NCI-H69 (cell line): ENCODE measurements at regions not wholly inside any gene's neighbourhood (a gene's known extent, or its start where the extent isn't known, plus 50 kb on each side); places are given as distances from the start of the nearest gene placed in this dataset.

Source experiments
- DNase-seq: peaks from one replicate; lab custom pipeline; 2025; lab: John Stamatoyannopoulos, UW

DNA sequence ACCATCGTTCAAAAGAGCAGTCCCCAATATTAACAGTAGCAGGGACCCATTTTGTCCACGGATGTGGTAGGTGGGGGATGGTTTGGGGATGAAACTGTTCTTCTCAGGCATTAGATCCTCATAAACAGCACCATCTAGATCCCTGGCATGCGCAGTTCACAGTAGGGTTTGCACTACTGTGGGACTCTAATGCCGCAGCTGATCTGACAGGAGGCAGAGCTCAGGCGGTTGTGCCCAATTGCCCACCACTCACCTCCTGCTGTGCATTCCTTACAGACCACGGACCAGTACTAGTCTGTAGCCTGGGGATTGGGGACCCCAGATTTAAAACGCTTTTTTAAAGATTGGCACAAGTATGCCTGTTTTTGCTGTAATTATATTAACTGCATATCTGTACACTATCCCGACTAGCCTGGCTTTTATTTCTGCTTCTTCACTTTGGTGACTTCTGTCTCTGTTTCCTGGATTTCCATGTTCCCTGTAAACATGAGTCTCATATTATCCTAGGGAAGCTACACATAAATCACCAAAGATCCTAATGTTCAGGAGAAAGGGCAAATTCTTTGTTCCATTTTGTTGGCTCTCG lies 163.3 kb upstream of the AKR1E2 start:
- no peak for DNase-seq

DNA sequence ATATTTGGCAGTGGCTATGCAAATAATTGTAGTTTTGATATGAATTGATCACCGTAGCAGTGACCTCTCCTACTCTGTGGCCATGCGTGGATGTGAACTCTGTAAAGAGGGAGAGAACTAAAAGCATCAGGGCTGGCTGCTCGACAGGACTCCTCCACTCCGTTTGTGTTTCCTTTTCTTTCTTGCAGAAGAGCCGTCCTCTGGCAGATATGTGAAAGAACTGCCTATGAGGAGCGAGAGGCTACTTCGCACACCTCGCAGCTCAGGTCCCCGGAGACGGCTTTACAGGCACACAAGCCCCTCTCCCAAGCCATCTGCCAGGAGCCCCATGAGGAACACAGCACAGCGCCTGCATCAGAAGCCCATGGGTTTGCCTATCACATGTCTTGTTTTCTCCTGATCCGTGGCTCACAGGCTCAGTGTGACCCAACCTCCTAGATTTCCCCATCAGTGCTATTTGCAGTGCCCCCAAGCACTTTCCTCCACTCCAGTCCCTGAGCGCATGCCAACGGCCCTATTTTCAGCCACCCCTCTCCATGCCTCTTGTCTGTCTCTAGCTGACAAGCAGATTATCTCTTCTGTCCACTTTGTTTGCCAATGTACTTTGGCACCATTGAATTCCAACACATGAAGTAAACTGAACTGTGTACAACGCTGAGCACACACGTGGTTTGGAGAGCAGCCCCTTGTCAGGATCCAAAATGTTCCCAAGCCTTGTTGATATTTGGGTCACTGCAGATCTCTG lies 164.3 kb upstream of the AKR1E2 start:
- no peak for DNase-seq

DNA sequence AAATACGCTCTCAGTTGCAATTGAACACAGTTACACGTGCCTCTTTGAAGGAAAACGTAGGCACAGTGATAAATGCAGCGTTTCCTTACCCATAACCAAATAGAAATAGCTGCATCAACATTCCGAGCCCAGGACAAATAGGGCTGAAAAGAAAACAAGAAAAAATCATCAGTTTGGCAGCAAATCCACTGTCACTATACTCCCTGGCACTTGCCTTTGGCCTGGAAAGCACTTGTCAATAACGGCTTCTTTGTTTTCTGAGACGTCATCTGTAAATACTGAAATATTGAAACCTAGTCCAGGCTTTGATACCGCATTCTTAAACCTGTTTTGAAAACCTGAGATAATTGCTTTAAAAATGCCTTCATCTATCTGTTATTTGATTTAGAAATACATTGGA lies 167.2 kb upstream of the AKR1E2 start:
- DNase-seq: no peak

DNA sequence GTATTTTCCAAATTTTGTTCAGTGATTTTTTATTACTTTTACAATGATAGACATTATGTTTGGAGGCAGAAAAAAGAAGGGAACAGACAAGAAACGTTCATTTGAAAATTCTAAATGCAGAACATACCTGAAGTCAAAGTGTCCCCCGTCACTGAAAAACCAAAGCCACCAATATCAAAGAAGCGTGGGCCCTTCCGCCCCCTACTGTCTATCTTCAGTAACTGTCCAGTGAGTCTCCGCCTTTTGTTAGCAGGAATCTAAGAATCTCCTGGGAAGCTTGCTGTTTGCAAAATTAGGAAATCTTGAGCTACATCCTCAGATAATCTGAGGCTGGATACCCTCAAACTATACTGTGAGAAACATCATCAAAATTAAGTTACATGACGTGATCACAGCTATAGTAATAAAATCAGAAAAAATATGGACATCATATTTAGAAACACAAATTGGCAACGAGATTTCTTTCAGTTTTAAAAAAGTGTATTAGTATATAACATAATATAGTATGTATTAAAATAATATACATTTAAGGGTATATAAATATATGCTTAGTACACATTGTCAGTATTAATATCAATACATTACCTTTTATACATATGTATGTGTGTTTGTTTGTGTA lies 169.3 kb upstream of the AKR1E2 start:
- DNase-seq: peak; percentile 53

DNA sequence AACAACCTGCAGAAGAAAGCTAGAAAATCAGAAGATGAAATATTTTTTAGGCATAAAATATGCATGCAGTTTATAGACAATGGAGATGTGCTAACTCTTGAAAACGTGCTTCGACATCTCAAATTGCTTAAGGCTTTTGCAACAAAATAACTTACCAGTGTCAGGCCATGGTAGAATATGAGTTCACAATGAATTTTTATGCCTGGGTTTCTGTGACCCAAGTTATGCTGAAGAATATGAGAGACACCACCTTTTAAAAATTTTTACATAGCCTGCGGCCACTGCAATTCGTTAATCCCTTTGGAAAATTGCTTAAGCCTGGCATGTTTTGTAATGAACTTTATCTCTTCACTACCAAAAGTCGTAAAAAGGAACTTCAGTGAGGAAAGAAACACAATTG lies 170.1 kb upstream of the AKR1E2 start:
- DNase-seq: no peak

DNA sequence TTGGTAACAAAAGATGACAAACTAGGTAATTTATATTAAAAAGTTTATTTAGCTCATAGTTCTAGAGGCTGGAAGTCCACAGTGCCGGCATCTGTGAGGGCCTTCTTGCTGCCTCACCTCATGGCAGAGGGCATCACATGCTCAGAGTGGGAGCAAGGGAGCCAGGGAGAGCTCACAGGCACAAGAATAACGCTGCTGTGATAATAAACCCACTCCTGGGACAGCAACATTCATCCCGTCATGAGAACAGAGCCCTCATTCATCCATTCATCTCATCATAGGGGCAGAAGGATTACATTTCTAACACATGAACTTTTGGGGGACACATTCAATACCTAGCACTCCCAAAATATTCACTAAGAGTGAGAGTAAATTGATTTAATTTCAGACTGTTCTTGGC lies 170.6 kb upstream of the AKR1E2 start:
- DNase-seq: no peak

DNA sequence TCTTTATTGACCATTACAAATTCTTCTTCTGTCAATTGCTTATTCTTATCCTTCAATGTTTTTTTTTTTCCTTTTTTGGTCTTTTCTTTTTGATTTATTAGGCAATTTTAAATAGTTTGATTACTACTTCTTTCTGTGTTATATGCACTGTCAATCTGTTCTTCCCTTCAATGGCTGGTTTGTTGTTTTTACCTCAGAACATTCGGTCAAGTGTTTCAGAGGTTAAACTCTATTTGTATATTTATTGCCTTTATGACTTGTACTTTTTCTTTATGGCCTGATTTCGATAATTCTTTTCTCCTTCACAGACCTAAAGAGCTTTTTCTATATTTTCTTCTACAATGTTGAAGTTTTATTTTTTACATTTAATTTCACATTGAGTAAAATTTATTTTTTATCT lies 171.5 kb upstream of the AKR1E2 start:
- DNase-seq: no peak

DNA sequence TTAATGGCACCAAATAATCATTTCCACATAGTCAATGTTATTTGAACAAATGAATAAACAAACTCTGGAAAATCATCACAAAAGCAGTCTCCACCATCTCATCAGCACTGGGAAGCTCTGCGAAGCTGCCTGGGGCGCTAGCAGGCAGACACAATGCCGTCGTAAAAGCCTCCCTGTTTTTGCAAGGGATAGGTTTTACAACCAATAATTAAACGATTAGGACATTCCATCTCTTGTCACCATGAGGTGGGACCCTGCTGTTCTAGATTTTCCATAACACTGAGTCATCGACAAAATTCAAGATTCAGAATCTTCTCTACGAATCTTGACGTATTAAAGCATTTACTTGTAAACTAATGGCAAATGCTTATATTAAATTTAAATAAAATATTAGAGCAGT lies 172.8 kb upstream of the AKR1E2 start:
- DNase-seq: peak; percentile 62

DNA sequence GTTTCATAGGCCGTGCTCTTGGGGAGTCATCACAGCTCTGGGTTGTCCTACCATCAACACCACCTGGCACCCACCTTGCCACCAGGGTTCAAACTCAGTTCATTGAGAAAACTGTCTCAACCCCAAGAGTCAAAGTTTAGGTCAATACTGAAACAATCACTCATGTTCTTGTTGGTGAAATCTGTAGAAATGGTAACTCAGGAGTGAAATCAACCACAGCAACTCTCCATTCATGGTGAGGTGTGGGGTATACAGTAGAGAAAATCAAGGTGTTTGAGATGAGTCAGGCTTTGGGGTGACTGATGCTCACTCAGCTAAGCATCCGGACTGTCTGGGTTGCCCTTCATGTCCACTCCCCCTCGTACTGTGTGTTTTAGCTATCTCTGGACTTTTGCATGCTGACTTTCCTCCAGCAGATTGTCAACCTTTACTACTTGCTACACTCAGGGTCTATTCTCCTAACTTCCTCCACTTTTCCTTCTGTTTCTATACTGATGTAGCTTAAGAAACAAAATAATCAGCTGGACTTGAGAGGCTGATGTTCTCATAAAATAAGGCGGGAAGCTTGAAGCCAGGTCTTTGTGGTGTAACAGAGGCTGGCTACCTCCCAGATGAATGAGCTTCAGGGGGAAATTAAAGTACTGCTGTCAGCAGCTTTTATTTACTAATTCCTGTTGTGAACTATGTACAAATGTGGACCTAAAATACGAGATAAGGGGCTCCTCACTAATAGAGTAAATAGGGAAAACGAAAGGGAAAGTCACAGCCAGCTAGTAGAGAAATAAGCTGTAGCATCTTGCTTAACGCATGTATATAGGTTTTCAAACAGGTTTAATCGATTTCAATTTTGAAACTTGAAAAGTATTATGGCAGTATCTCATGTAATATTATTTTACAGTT lies 173.6 kb upstream of the AKR1E2 start:
- DNase-seq: peak; percentile 9

DNA sequence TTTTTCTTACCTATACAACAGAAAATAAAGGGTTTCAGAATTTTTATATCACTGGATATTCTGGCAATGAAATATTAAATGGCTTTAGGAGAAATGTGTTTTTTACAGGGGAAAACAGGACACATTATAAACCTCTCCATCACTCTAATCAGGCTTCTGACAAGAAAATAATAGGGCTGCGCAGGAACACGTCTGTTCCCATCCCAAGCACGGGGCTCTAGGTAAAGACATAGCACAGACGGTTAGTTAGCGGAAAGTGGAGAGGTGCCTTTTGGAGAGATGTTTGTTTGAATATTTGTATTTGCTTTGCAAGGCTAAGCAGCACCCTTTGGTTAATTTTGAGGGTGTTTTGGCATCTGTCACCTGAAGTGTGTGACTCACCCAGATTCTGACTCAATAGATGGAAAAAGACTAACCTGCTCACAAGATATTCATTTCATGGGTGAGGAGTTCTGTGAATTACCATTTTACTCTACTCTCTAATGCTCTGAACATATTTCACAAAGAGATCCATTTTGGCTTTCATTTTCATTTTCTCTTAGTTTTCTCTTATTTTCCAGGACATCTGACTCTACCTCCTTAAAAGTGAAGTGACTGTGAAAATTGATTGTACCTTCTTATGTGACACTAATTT lies 174.5 kb upstream of the AKR1E2 start:
- DNase-seq: peak; percentile 44

DNA sequence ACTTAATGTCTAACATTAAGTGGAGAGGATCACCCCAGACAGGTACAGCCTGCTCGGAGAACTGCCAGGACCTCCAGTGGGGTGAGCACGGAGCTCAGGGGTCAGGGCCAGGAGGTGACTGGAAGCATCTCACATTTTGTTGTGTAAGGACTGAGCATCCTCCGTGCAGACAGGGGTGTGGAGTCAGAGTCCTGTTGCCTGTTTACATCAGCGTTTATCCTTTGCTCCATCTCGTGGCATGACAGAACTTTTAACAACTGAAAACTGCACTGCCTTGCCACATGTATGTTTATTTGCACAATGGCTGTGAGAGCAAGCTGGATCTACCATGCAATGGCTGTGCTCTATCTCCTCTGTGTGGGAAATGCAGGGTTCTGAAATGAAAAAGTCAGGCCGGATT lies 175.4 kb upstream of the AKR1E2 start:
- no peak for DNase-seq

DNA sequence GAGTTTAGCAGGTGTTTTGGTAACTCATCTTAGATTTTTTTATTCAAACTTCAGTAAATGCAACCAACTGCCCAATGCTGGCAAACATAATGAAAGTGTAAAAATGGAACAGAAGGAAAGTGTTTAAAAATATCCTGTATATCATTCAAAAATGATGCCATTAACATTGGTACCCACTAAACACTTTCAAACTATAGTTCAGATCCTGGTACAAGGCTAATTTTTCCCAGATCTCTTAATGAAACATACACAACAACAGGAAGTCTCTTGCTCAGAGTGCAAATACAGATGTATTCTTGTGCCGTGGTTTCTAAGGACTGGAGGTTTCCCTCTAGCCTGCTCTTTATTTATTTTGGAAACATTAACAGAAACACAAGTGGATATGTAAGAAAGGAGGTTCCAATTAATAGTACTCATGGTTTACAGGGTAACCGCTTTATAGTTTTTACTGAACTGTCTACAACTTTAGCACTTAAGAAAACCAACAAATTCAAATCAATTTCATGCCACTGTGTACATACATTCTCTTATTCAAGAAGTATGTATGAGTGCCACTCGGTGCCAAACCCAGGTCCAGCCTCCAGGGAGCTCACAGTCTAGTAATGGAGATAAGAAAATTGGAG lies 176.0 kb upstream of the AKR1E2 start:
- no peak for DNase-seq

DNA sequence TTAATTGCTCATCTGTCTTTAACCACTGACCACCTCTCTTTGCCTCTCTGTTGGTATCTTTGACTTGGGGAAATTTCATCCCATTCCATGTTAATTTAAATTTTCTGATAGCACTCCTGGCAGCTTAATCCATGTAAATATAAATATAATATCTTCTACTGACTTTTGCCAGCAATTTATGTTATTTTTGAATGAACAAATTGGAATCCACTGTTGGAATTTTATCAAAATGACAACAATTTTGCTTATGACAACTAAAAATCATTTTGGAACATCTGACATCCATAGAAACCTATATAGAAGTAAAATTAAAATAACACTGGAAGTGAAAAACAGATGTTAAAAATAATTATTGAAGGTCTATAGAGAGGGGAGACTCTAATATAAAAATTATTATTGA lies 176.5 kb upstream of the AKR1E2 start:
- no peak for DNase-seq

DNA sequence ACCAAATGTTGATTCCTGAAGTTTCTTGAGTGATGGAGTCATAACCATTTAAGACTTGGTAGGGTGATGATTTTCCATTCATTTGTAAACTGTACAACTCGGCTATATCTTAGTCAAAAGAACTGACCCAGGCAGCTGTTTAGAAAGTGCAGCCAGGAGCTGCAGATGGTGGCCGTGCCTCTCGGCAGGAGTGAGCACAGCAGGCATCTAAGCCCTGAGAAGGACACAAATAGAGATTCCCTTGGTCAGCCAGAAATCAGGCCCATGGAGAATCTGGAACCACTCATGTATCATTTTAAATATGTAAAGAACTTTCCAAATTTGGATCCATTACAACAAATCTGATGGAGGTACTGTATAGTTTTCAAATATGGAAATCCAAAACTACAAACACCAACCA lies 177.0 kb upstream of the AKR1E2 start:
- DNase-seq: no peak

DNA sequence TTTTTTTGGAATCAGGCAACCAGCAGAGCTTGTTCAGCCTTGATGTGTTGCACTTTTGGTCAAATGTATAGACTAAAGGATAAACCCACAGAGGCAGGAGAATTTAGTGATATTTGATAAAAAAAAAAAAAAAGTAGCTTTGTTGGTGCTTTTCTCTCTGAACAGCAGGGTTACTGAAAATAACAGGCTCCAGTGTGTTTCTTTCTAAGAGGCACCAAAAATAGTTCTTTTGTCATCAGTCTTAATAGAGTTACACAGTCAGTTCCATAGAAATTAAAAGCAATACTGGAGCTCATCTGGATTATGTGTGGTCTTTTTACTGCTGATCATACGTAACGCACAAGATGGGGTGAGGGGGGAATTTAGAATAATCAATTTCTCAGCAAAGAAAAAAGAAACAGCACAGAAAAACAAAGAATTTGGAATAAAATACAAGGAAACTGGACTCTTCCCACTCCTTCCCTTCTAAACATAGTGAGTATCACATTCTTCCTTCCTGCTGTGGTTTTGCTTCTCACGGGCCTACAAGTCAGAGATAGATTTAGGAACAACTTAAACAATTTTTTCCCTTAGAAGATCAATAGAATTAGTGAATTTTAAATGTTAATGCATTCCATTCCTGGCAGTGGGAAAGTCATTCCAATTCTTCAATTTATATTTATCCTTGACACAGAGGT lies 178.8 kb upstream of the AKR1E2 start:
- DNase-seq: no peak

DNA sequence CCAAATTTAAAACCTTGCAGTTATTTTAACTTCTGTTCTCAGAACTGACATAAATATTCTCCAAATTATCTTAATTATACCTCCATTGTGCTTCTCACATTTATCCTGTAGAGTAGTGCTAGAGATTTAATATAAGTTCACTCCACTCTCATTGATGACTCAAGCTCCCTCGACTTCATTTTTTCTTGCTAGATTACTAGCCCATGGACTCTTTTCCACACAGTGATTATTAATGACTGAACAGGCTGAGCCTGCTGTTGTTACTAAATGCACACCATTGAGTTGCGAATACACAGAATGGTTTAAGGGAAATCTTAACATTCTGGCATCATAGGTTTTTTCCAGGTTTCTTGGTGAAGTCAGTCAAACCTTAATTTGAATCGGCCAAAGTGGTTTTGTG lies 179.5 kb upstream of the AKR1E2 start:
- no peak for DNase-seq

DNA sequence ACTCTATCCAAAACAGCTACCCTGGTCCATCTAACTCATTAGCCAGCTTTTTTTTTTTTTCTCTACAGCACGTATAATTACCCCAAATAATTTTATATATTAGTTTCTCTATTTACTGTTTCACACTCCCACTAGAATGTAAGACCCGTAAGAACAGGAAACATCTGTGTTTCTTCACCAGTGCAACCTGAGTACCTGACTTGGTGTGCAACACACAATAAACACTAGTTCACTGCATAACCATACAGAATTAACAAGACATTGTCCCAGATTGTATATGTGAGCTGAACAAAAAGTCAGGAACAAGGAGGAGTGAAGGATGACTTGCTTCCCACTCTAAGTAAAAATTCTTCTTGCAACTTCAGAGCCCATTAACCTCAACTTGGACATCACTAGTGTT lies 180.2 kb upstream of the AKR1E2 start:
- no peak for DNase-seq

DNA sequence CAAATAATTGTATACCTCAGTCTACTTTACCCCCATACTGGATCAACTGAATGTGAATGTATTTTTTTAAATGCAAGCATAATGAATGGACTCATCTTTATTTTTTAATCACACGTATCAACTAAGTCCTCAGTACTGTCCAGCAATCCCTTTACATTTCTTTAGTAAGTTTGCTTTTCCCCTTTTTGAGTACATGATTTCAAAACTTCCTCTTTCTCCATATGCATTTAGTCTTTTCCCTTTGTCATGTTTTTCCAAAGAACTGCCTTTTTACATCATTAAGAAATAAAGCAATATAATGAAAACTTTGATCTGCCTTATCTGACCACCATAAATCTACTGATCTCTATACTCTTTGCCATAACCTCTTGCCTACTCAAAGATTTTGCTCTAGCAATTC lies 182.5 kb upstream of the AKR1E2 start:
- DNase-seq: no peak

DNA sequence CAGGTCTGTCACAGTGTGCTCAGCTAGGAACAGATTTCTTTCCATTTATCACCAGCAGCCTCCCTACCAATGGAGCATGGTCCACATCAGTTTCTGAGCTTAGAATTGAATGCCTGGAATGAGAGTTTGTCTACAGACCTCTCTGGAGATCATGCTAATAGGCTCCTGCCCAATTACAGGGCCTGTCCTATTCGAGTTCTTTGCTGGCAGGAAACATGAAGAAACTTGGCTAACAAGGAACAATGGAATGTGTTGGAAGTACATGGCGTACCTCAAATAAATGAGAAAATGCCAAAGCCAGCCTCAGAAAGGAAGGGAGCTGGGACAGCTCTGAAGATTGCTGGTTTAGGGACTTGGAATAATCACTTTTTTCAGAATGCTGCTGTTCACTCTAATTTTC lies 186.0 kb upstream of the AKR1E2 start:
- DNase-seq: no peak

DNA sequence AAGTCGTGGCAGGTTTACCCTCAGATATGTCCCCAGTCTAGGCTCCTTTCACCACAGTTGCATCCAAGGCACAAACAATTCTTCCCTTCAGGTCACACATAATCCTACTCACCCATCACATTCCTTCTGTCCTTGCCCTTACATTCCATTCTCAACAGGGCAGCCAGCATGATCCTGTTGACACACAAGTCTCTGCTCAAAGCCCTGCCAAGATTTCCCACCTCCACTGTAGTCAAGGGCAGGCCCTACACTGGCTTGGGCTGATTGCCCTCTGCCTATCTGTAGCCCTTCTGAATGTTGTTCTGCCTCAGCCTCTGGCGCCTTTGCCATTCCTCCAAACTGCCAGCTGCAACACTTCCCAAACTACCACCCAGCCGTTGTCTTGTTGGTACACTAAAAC lies 187.9 kb upstream of the AKR1E2 start:
- no peak for DNase-seq

DNA sequence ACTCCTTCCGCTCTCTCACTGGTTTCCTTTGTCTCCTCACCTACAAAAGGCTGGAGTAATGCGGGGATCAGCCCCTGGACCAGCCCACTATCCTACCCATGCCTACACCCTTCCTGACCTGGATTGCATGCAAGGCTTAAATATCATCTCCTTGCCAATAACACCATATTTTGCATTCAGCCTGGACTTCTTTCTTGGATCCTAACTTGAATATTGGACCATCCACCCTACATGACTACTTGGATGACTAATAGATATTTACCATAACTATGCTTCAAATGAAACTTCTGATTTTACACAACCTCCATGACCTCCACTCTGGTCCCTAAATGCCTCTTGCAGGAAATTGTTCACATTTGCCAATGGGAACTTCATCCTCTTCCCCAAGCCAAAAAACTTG lies 188.3 kb upstream of the AKR1E2 start:
- no peak for DNase-seq
